Ovary (tissue), 7 donors: ENCODE measurements at regions not wholly inside any gene's neighbourhood (a gene's known extent, or its start where the extent isn't known, plus 50 kb on each side); places are given as distances from the start of the nearest gene placed in this dataset.

Experiments
- DNase-seq, 5 donors: peaks; one replicate each; pipeline ENCODE4 v3.0.0-alpha.2; 2019 to 2020
- H3K27ac ChIP-seq, 2 donors: fragments of 200-600 bp; one replicate each; pipeline versions ENCODE4 v1.5.1 to v1.8.0; 2019 to 2022
- H3K27me3 ChIP-seq: fragments of 200-600 bp; one replicate; pipeline ENCODE4 v1.8.0; 2022
- H3K36me3 ChIP-seq: fragments of 200-600 bp; sonication (generic); one replicate; pipeline ENCODE4 v1.5.1; 2019
- H3K4me1 ChIP-seq: one replicate; pipeline ENCODE4 v1.8.1; 2013; ENCODE audit warnings: mild to moderate bottlenecking, moderate library complexity; ENCODE audit not compliant: insufficient read depth
- H3K4me3 ChIP-seq: fragments of 200-600 bp; sonication (generic); one replicate; pipeline ENCODE4 v1.5.1; 2017
- H3K9me3 ChIP-seq, 2 donors: fragments of 200-600 bp in 1 of 2; sonication (generic) in 1 of 2; one replicate each; pipeline versions ENCODE4 v1.5.1 to v1.8.1; 2013 to 2019; ENCODE audit warnings: mild to moderate bottlenecking in 1 of 2, moderate library complexity in 1 of 2
- CTCF ChIP-seq, 3 donors: fragments of 450-650 bp in 2 of 3; fragments of 200-600 bp in 1 of 3; IDR thresholded peaks; one replicate each; pipeline versions ENCODE4 v1.5.1 to v1.8.0; 2016 to 2022; ENCODE audit warnings: antibody characterized with exemption in 3 of 3, mild to moderate bottlenecking in 1 of 3
- EP300 ChIP-seq: sonication (generic); formaldehyde crosslinking; IDR thresholded peaks from one replicate; pipeline ENCODE4 v1.6.1; 2017; ENCODE audit warnings: antibody characterized with exemption
- POLR2A ChIP-seq: fragments of 450-650 bp; IDR thresholded peaks from one replicate; pipeline ENCODE4 v1.6.1; 2017; ENCODE audit warnings: antibody characterized with exemption, mild to moderate bottlenecking, moderate library complexity
- WGBS, 3 donors: extraction: QIAGEN DNeasy Blood & Tissue Kit in 1 of 3; methylation state at CpG; one replicate each; pipeline versions ENCODE4 v1.1.5 to v1.1.7; 2013 to 2017; 5-methylcytosine and 5-hydroxymethylcytosine counted together
- intact Hi-C, 4 donors: fragments of 100-400 bp; cut with DNase I; formaldehyde crosslinking; loops; one replicate each; pipeline versions ENCODE4 v1.11.0 to v1.15.1; 2022 to 2023
- donor health status: DM: no; HTN: no; CAD: no; lungs with moderate emphysema.
- donor health status: DM: no; HTN: no; CAD: no.
- donor health status: Bipolar disorder and iron deficiency.
- donor health status: DM: no; HTN: no; CAD: no.
- donor health status: DM: yes; HTN: yes; CAD: no.

GRCh38 chr1:234748066-234748465 is 138.1 kb upstream of the IRF2BP2 start:
- WGBS, 3 donors, result 94 to 97% (median 96%) methylated on average over 7 of the region's 7 CpGs
- H3K27me3 ChIP-seq, result no peaks in the 10 kb centered on the region
- no peak for TF ChIP-seq EP300
- no peak for TF ChIP-seq POLR2A
- TF ChIP-seq CTCF (IDR thresholded peaks at IDR 0.05), result no peak
- no peak overlapping the region for H3K4me3 ChIP-seq
- no peak for DNase-seq
- no peaks in the 10 kb centered on the region for H3K36me3 ChIP-seq
- peaks cover 10% of the 10 kb centered on the region for H3K4me1 ChIP-seq
- H3K9me3 ChIP-seq, result no peaks in the 10 kb centered on the region
- no peak overlapping the region for H3K27ac ChIP-seq
- intact Hi-C loops, result loop anchor here in 1 of 4 donors (10.0 kb wide), 1 partner anchor 127 kb away; no protein-coding TSS in a partner anchor

GRCh38 chr1:234746798-234747196 is 136.8 kb upstream of the IRF2BP2 start:
- DNase-seq, result no peak
- Histone ChIP-seq H3K9me3 (no peaks in the 10 kb centered on the region), H3K27me3 (no peaks in the 10 kb centered on the region), H3K4me3 (no peak overlapping the region), H3K4me1 (peaks cover 10% of the 10 kb centered on the region), H3K27ac (no peak overlapping the region), H3K36me3 (no peaks in the 10 kb centered on the region)
- intact Hi-C loops, result loop anchor here in 1 of 4 donors (10.0 kb wide), 1 partner anchor 128 kb away; no protein-coding TSS in a partner anchor
- no peak for TF ChIP-seq EP300
- no peak for TF ChIP-seq POLR2A
- TF ChIP-seq CTCF (IDR thresholded peaks at IDR 0.05), result no peak
- WGBS, 3 donors, result 75 to 89% (median 88%) methylated on average over 9 of the region's 9 CpGs

GRCh38 chr1:234745844-234746797 is 136.1 kb upstream of the IRF2BP2 start:
- H3K27ac ChIP-seq, result no peak overlapping the region
- 59 to 70% (median 62%) methylated on average over 15 of the region's 15 CpGs for WGBS, 3 donors
- no peaks in the 10 kb centered on the region for H3K9me3 ChIP-seq
- no peak overlapping the region for H3K4me3 ChIP-seq
- no peaks in the 10 kb centered on the region for H3K27me3 ChIP-seq
- H3K36me3 ChIP-seq, result no peaks in the 10 kb centered on the region
- peaks cover 7% of the 10 kb centered on the region for H3K4me1 ChIP-seq
- TF ChIP-seq EP300, result no peak
- DNase-seq, result no peak
- intact Hi-C loops, result loop anchor here in 1 of 4 donors (10.0 kb wide), 1 partner anchor 129 kb away; no protein-coding TSS in a partner anchor

- intact Hi-C loops, result loop anchor here in 1 of 4 donors (10.0 kb wide), 1 partner anchor 130 kb away; no protein-coding TSS in a partner anchor
- Histone ChIP-seq H3K27me3 (no peaks in the 10 kb centered on the region), H3K36me3 (no peaks in the 10 kb centered on the region), H3K9me3 (no peaks in the 10 kb centered on the region), H3K27ac (no peak overlapping the region), H3K4me1 (peaks cover 2% of the 10 kb centered on the region), H3K4me3 (no peak overlapping the region)
- no peak for TF ChIP-seq EP300
- TF ChIP-seq POLR2A, result no peak
- no peak for TF ChIP-seq CTCF (IDR thresholded peaks at IDR 0.05)
- WGBS, 3 donors, result 96 to 99% (median 96%) methylated on average over 11 of the region's 11 CpGs
- DNase-seq, result no peak
Measured at GRCh38 chr1:234745276-234745675, 135.3 kb upstream of the IRF2BP2 start.
